GM12865 (cell line): ENCODE measurements at regions not wholly inside any gene's neighbourhood (a gene's known extent, or its start where the extent isn't known, plus 50 kb on each side); places are given as distances from the start of the nearest gene placed in this dataset.

ENCODE experiments used
- DNase-seq: peaks from one replicate; pipeline ENCODE4 v3.0.0; 2010; ENCODE audit warnings: low read depth
- H3K4me3 ChIP-seq: 2 replicates; pipeline ENCODE4 v1.5.1; 2011; ENCODE audit warnings: mild to moderate bottlenecking, low read depth, low read length, control low read depth
- TF ChIP-seq, protein P1 (sequence below): IDR thresholded peaks from 2 replicates; pipeline ENCODE4 v1.5.1; 2011; ENCODE audit warnings: low read length, control low read depth, low read depth, inconsistent platforms; ENCODE audit not compliant: insufficient read depth; ENCODE audit errors: missing control alignments

DNA sequence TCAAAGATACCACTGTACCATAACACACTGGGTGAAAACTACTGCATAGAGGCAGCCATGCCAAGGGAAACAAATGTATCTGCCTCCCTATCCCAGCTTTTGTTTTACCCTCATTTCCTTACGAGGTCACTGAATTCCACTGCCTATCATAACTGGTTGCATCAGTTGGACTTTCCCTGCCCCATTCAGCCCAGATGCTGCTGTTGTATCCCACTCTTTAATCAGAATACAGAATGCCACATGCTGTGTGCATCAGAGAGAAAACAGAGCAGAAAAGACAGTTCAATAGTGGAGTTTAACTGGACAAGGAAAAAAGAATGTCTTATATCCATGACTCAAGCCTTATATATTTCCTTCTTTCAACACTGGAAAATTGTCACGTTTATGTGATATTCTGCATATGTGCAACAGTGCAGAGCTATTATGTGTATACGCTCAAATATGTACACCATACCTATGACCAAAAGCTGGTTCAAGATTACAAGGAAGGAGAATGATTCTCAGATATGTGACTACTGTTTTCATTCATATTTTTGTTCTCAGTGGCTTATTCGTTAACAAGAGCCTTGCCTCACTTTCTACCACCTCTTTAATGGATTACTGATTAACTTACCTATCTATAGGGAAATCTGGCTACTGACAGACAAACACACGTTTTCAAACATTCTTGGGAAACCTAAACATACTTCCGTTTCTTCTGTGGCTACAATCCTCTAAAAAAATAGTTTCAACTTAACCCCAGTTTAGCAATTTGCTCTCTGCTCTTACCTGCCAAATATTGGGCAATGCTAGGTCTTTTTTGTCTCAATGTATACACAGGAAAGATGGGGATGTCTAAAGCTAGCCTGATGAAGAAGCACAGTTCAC lies 378.9 kb downstream of the SMARCA1 start:
- no peak overlapping the region for H3K4me3 ChIP-seq
- TF ChIP-seq, protein P1, sequence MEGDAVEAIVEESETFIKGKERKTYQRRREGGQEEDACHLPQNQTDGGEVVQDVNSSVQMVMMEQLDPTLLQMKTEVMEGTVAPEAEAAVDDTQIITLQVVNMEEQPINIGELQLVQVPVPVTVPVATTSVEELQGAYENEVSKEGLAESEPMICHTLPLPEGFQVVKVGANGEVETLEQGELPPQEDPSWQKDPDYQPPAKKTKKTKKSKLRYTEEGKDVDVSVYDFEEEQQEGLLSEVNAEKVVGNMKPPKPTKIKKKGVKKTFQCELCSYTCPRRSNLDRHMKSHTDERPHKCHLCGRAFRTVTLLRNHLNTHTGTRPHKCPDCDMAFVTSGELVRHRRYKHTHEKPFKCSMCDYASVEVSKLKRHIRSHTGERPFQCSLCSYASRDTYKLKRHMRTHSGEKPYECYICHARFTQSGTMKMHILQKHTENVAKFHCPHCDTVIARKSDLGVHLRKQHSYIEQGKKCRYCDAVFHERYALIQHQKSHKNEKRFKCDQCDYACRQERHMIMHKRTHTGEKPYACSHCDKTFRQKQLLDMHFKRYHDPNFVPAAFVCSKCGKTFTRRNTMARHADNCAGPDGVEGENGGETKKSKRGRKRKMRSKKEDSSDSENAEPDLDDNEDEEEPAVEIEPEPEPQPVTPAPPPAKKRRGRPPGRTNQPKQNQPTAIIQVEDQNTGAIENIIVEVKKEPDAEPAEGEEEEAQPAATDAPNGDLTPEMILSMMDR = no peak
- no peak for DNase-seq

DNA sequence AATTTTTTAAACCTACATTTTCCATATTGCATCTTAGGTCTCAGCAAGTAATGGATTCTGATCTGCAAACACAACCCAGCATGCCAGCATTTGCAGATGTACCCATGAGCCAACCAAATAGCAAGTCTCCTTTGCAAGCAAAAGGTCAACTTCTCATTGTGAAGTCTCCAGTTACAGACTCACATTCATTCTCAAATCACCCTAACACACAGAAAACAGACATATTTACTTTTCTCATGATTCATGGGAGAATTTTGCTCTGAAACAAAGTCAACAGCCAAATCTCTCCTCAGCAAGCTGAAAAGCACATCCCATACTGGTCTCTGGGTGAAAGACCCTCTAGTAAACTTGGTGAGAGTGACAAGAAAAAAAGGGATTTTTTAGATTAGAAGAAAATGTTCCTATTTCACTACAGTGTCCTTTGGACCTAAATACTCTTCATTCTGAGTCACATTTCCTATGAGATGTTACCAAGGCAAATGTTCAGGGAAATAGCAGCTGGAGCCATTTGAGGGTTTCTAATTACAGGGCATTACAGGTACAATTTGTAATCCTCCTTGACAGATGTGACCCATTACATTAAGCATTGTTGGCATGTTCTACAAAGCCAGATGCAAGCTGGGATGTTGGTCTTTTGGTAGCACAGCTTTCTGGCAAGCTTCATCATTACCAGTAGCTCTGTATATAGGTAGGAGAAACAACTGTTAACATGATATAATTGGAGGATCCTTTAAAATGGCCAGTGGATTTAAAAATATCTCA lies 383.3 kb downstream of the SMARCA1 start:
- TF ChIP-seq, protein P1 = no peak
- no peak for DNase-seq
- H3K4me3 ChIP-seq = no peak overlapping the region

GRCh38 chrX:129125122-129125914 lies 398.0 kb downstream of the SMARCA1 start:
- no peak overlapping the region for H3K4me3 ChIP-seq
- no peak for DNase-seq
- TF ChIP-seq, protein P1 = no peak

DNA sequence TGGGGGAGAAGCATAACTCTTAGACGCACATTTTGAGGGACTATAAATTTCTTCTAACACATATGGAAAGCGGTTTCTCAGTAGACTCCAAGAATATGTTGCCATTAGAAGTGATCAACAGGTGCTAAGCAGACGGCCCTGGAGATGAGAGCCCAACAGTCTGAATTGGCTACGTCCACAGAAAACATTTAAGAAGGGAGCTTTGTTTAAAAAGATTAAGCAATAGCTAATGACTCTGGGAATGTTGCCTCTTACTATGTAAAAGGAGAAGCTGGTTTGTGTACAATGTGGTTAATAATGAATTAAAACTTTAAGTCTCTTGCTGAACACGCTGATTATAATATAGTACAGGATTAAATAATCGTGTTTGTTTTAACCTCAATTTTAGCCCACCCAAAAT lies 399.5 kb downstream of the SMARCA1 start:
- H3K4me3 ChIP-seq = no peak overlapping the region
- no peak for DNase-seq
- TF ChIP-seq, protein P1 = no peak

- DNase-seq = no peak
- TF ChIP-seq, protein P1 = no peak
- no peak overlapping the region for H3K4me3 ChIP-seq
Measured at GRCh38 chrX:129116676-129117470, 406.4 kb downstream of the SMARCA1 start.

- TF ChIP-seq, protein P1 = no peak
- no peak overlapping the region for H3K4me3 ChIP-seq
- DNase-seq = no peak
Measured at GRCh38 chrX:129115935-129116334, 407.4 kb downstream of the SMARCA1 start.
